Keratinocyte (primary cell): ENCODE measurements at regions not wholly inside any gene's neighbourhood (a gene's known extent, or its start where the extent isn't known, plus 50 kb on each side); places are given as distances from the start of the nearest gene placed in this dataset.

Experiments
- DNase-seq: peaks from one replicate; pipeline ENCODE4 v3.0.0-alpha.2; 2011; ENCODE audit warnings: low read depth, missing footprints, low spot score
- FAIRE-seq: peaks from 2 replicates; lab custom pipeline; 2011; peaks lifted over from hg19 to GRCh38; lab: Jason Lieb, UNC
- H2AFZ ChIP-seq: 2 replicates; pipeline ENCODE4 v1.6.0; 2012; ENCODE audit warnings: low read length, control low read depth, inconsistent platforms; ENCODE audit not compliant: control insufficient read depth
- H3K27ac ChIP-seq: 2 replicates; pipeline ENCODE4 v1.5.1; 2011; ENCODE audit warnings: low read length; ENCODE audit not compliant: control insufficient read depth, insufficient read depth
- H3K27me3 ChIP-seq: 3 replicates; pipeline ENCODE4 v1.6.0; 2011; ENCODE audit warnings: low read length; ENCODE audit not compliant: control insufficient read depth, insufficient read depth; ENCODE audit errors: extremely low read depth
- H3K36me3 ChIP-seq, 2 experiments: 2 replicates in 1 of 2; 3 replicates in 1 of 2; pipeline ENCODE4 v1.5.1; 2011; ENCODE audit warnings: low read length in 2 of 2, mild to moderate bottlenecking in 1 of 2; ENCODE audit not compliant: control insufficient read depth in 2 of 2, insufficient read depth in 2 of 2; ENCODE audit errors: extremely low read depth in 1 of 2
- H3K4me1 ChIP-seq: 3 replicates; pipeline ENCODE4 v1.5.1; 2011; ENCODE audit warnings: low read length; ENCODE audit not compliant: control insufficient read depth, insufficient read depth; ENCODE audit errors: extremely low read depth
- H3K4me2 ChIP-seq: 3 replicates; pipeline ENCODE4 v1.6.0; 2011; ENCODE audit warnings: low read depth, low read length; ENCODE audit not compliant: control insufficient read depth, insufficient read depth; ENCODE audit errors: extremely low read depth
- H3K4me3 ChIP-seq, 3 experiments: fragments of 200-600 bp in 1 of 3; sonication (generic) in 1 of 3; 2 replicates in 2 of 3; 3 replicates in 1 of 3; pipeline ENCODE4 v1.5.1; 2011 to 2016; ENCODE audit warnings: low read length in 3 of 3, mild to moderate bottlenecking in 3 of 3, control low read depth in 2 of 3, inconsistent platforms in 1 of 3, low read depth in 1 of 3, mixed read lengths in 1 of 3, mixed run types in 1 of 3, moderate library complexity in 1 of 3; ENCODE audit not compliant: control insufficient read depth in 2 of 3, insufficient read depth in 2 of 3; ENCODE audit errors: extremely low read depth in 1 of 3
- H3K79me2 ChIP-seq: 2 replicates; pipeline ENCODE4 v1.6.0; 2012; ENCODE audit warnings: low read length; ENCODE audit not compliant: control insufficient read depth, insufficient read depth
- H3K9ac ChIP-seq: 3 replicates; pipeline ENCODE4 v1.6.0; 2011; ENCODE audit warnings: low read length; ENCODE audit not compliant: control insufficient read depth, insufficient read depth; ENCODE audit errors: extremely low read depth
- H3K9me1 ChIP-seq: 3 replicates; pipeline ENCODE4 v1.6.0; 2011; ENCODE audit warnings: low read length; ENCODE audit not compliant: control insufficient read depth, insufficient read depth; ENCODE audit errors: extremely low read depth
- H3K9me3 ChIP-seq: 2 replicates; pipeline ENCODE4 v1.5.1; 2012; ENCODE audit warnings: low read depth, low read length; ENCODE audit not compliant: control insufficient read depth
- H4K20me1 ChIP-seq: 3 replicates; pipeline ENCODE4 v1.6.0; 2011; ENCODE audit warnings: low read length; ENCODE audit not compliant: control insufficient read depth, insufficient read depth; ENCODE audit errors: extremely low read depth
- CTCF ChIP-seq, 3 experiments: IDR thresholded peaks in 1 of 3; conservative IDR thresholded peaks in 1 of 3; optimal IDR thresholded peaks in 1 of 3; 2 replicates in 2 of 3; 3 replicates in 1 of 3; pipeline versions ENCODE3 to v1.5.1; 2011; ENCODE audit warnings: low read length in 3 of 3, mild to moderate bottlenecking in 3 of 3, moderate library complexity in 2 of 3, control low read depth in 1 of 3, inconsistent platforms in 1 of 3; ENCODE audit not compliant: insufficient read depth in 2 of 3; ENCODE audit errors: extremely low read depth in 1 of 3
- EZH2 ChIP-seq: IDR thresholded peaks from one replicate; pipeline ENCODE4 v1.6.1; 2012; ENCODE audit warnings: inconsistent platforms, mild to moderate bottlenecking, low read length, moderate library complexity
- dilution Hi-C: fragments of 300-500 bp; cut with MboI; formaldehyde crosslinking; loops from one replicate; pipeline ENCODE4 v1.7.0; 2020; ENCODE audit warnings: low sequenced_read_pairs; ENCODE audit not compliant: extremely low pct_ligation_motif_present

GRCh38 chr2:4265936-4266335 lies 562.6 kb downstream of the DCDC2C start:
- Histone ChIP-seq H4K20me1 (no peaks in the 10 kb centered on the region), H2AFZ (no peak overlapping the region), H3K4me1 (no peaks in the 10 kb centered on the region), H3K9me3 (peaks cover 2% of the 10 kb centered on the region), H3K27ac (no peak overlapping the region), H3K36me3 (no peaks in the 10 kb centered on the region), H3K4me3 (no peak overlapping the region), H3K79me2 (no peaks in the 10 kb centered on the region), H3K4me2 (no peak overlapping the region), H3K27me3 (no peaks in the 10 kb centered on the region), H3K9ac (no peak overlapping the region), H3K9me1 (no peaks in the 10 kb centered on the region)
- DNase-seq (no peak), FAIRE-seq (no peak)
- TF ChIP-seq EZH2 (no peak), CTCF (optimal IDR thresholded peaks at IDR 0.05 in 1 of 3, IDR thresholded peaks at IDR 0.05 in 1 of 3, conservative IDR thresholded peaks at IDR 0.05 in 1 of 3; ENCODE audit: extremely low read depth in 1 of 3, insufficient read depth in 2 of 3, low read length in 3 of 3) (no peak)
- dilution Hi-C loops: no loop called here

- no peak for TF ChIP-seq CTCF (optimal IDR thresholded peaks at IDR 0.05 in 1 of 3, IDR thresholded peaks at IDR 0.05 in 1 of 3, conservative IDR thresholded peaks at IDR 0.05 in 1 of 3; ENCODE audit: extremely low read depth in 1 of 3, insufficient read depth in 2 of 3, low read length in 3 of 3)
- no peak for TF ChIP-seq EZH2
- H3K79me2 ChIP-seq: no peaks in the 10 kb centered on the region
- H3K9me3 ChIP-seq: peaks cover 5% of the 10 kb centered on the region
- no peak overlapping the region for H2AFZ ChIP-seq
- H3K27ac ChIP-seq: no peak overlapping the region
- no peaks in the 10 kb centered on the region for H3K27me3 ChIP-seq
- H3K9me1 ChIP-seq: no peaks in the 10 kb centered on the region
- dilution Hi-C loops: no loop called here
- no peaks in the 10 kb centered on the region for H3K4me1 ChIP-seq
- DNase-seq (no peak), FAIRE-seq (no peak)
- H3K4me3 ChIP-seq: no peak overlapping the region
- no peak overlapping the region for H3K9ac ChIP-seq
- H3K36me3 ChIP-seq: no peaks in the 10 kb centered on the region
- H4K20me1 ChIP-seq: no peaks in the 10 kb centered on the region
- H3K4me2 ChIP-seq: no peak overlapping the region
These were observed 566.5 kb downstream of the DCDC2C start for GRCh38 chr2:4269885-4270284.
